ENCODE measurements at regions not wholly inside any gene's neighbourhood (a gene's known extent, or its start where the extent isn't known, plus 50 kb on each side); places are given as distances from the start of the nearest gene placed in this dataset.

DNA sequence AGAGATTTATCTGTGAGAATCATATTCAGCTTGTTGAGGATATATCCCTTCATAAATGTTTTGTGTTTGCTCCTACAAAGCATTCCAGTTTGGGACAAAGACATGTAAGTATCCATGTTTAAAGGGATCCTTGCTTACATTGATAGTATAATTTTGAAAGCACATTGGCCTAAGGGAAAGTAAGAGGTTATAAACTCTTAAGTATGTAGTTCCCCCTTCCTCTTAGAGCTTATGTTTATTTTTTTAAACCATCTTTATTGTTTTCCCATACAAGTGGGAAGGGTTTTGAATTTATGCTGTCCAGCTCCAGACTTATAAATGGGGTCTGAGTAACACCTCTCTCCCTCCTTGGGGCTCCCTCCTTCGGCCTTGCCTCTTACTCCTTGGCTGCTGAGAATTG lies 481.5 kb downstream of the LMO4 start:
- Histone ChIP-seq H3K79me2 (ENCODE audit: insufficient read depth, low read depth, low read length) (no peaks in the 10 kb centered on the region), H3K4me2 (ENCODE audit: low read length) (no peak overlapping the region), H3K9me2 (ENCODE audit: insufficient read depth, low read length) (no peaks in the 10 kb centered on the region), H3K4me3 (ENCODE audit: low read depth, low read length, poor library complexity, severe bottlenecking) (no peak overlapping the region), H2AFZ (ENCODE audit: low read length) (no peak overlapping the region), H3K36me3 (ENCODE audit: insufficient read depth, low read length) (no peaks in the 10 kb centered on the region), H3K9me3 (ENCODE audit: low read length) (no peaks in the 10 kb centered on the region), H4K20me1 (ENCODE audit: insufficient read depth, low read length) (no peaks in the 10 kb centered on the region), H3K4me1 (ENCODE audit: insufficient read depth, low read length, poor library complexity, severe bottlenecking) (no peaks in the 10 kb centered on the region), H3K27ac (ENCODE audit: low read depth, low read length, poor library complexity, severe bottlenecking) (no peak overlapping the region)
- no TSS peak for BruUV-seq (replicated peaks)
- ChIA-PET CTCF (ENCODE audit: unreplicated experiment) (no interaction called here), POLR2A (interaction anchor here (0.8 kb wide), 1 partner anchor 11 kb away, joined by 3 read pairs; no protein-coding TSS in a partner anchor)
- no peak for DNase-seq (ENCODE audit: low spot score)
- intact Hi-C loops (cut with micrococcal nuclease; ENCODE audit: unreplicated experiment) = no loop called here
- TF ChIP-seq, protein P1, sequence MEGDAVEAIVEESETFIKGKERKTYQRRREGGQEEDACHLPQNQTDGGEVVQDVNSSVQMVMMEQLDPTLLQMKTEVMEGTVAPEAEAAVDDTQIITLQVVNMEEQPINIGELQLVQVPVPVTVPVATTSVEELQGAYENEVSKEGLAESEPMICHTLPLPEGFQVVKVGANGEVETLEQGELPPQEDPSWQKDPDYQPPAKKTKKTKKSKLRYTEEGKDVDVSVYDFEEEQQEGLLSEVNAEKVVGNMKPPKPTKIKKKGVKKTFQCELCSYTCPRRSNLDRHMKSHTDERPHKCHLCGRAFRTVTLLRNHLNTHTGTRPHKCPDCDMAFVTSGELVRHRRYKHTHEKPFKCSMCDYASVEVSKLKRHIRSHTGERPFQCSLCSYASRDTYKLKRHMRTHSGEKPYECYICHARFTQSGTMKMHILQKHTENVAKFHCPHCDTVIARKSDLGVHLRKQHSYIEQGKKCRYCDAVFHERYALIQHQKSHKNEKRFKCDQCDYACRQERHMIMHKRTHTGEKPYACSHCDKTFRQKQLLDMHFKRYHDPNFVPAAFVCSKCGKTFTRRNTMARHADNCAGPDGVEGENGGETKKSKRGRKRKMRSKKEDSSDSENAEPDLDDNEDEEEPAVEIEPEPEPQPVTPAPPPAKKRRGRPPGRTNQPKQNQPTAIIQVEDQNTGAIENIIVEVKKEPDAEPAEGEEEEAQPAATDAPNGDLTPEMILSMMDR (conservative IDR thresholded peaks at IDR 0.05; ENCODE audit: low read length) = no peak

DNA sequence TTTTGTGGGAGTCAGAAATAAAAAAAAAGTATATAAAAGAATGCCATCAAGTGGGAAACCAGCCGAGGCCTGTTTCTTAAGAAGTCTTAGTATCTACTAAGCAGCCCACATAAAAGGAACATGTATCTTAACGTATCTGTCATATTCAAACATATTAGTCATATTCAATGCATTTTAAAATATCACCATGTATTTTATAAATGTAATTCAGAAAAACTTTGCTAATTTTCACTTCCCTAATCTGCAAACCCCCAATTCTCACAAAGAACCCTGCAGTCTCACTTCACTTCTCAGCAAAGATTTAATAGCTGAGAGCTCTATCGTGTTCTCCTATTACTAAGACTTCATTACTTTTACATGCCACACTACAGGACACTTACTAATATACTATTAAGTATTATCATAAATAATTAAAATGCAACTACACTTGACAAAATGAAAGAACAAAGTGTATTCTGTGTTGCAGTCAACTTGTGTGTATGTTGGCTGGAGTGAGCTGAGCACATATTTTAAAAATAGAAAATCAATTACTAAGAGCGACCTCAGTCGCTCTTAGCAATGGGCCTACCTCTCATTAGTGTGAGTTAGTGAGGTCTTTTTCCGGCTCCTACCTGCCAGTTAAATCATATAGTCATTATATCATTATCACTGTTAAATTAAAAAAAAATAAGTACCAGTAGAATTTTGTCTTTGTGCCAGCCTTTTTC lies 484.3 kb downstream of the LMO4 start:
- ChIA-PET POLR2A (interaction anchor here (1.3 kb wide), 1 partner anchor 8 kb away, joined by 3 read pairs; no protein-coding TSS in a partner anchor), CTCF (ENCODE audit: unreplicated experiment) (interaction anchor here (1.0 kb wide), 1 partner anchor 8 kb away, joined by 3 read pairs; no protein-coding TSS in a partner anchor)
- Histone ChIP-seq H2AFZ (ENCODE audit: low read length) (no peak overlapping the region), H4K20me1 (ENCODE audit: insufficient read depth, low read length) (no peaks in the 10 kb centered on the region), H3K27ac (ENCODE audit: low read depth, low read length, poor library complexity, severe bottlenecking) (no peak overlapping the region), H3K9me2 (ENCODE audit: insufficient read depth, low read length) (no peaks in the 10 kb centered on the region), H3K4me1 (ENCODE audit: insufficient read depth, low read length, poor library complexity, severe bottlenecking) (no peaks in the 10 kb centered on the region), H3K79me2 (ENCODE audit: insufficient read depth, low read depth, low read length) (no peaks in the 10 kb centered on the region), H3K9me3 (ENCODE audit: low read length) (no peaks in the 10 kb centered on the region), H3K4me3 (ENCODE audit: low read depth, low read length, poor library complexity, severe bottlenecking) (no peak overlapping the region), H3K36me3 (ENCODE audit: insufficient read depth, low read length) (no peaks in the 10 kb centered on the region), H3K4me2 (ENCODE audit: low read length) (no peak overlapping the region)
- no peak for TF ChIP-seq EZH2phosphoT487 (IDR thresholded peaks at IDR 0.05; ENCODE audit: borderline replicate concordance, low read depth, low read length)
- TF ChIP-seq, protein P1 (conservative IDR thresholded peaks at IDR 0.05; ENCODE audit: low read length) = no peak
- intact Hi-C loops (cut with micrococcal nuclease; ENCODE audit: unreplicated experiment) = no loop called here
- no peak for DNase-seq (ENCODE audit: low spot score)
- BruUV-seq (replicated peaks) = no TSS peak

GRCh38 chr1:87814573-87814972 lies 485.9 kb downstream of the LMO4 start:
- H4K20me1 ChIP-seq (ENCODE audit: insufficient read depth, low read length) = no peaks in the 10 kb centered on the region
- H2AFZ ChIP-seq (ENCODE audit: low read length) = no peak overlapping the region
- H3K4me1 ChIP-seq (ENCODE audit: insufficient read depth, low read length, poor library complexity, severe bottlenecking) = no peaks in the 10 kb centered on the region
- BruUV-seq (replicated peaks) = no TSS peak
- no peak overlapping the region for H3K27ac ChIP-seq (ENCODE audit: low read depth, low read length, poor library complexity, severe bottlenecking)
- no peak for DNase-seq (ENCODE audit: low spot score)
- no peak overlapping the region for H3K4me2 ChIP-seq (ENCODE audit: low read length)
- no peak overlapping the region for H3K4me3 ChIP-seq (ENCODE audit: low read depth, low read length, poor library complexity, severe bottlenecking)
- CTCF ChIA-PET (ENCODE audit: unreplicated experiment) = no interaction called here
- no peaks in the 10 kb centered on the region for H3K36me3 ChIP-seq (ENCODE audit: insufficient read depth, low read length)
- POLR2A ChIA-PET = no interaction called here
- H3K9me3 ChIP-seq (ENCODE audit: low read length) = no peaks in the 10 kb centered on the region
- intact Hi-C loops (cut with micrococcal nuclease; ENCODE audit: unreplicated experiment) = no loop called here
- no peaks in the 10 kb centered on the region for H3K9me2 ChIP-seq (ENCODE audit: insufficient read depth, low read length)
- TF ChIP-seq, protein P1 (conservative IDR thresholded peaks at IDR 0.05; ENCODE audit: low read length) = no peak
- TF ChIP-seq EZH2phosphoT487 (IDR thresholded peaks at IDR 0.05; ENCODE audit: borderline replicate concordance, low read depth, low read length) = no peak
- H3K79me2 ChIP-seq (ENCODE audit: insufficient read depth, low read depth, low read length) = no peaks in the 10 kb centered on the region

Data from OCI-LY7 (cell line).